Thoracic aorta (tissue), 2 donors: ENCODE measurements at regions not wholly inside any gene's neighbourhood (a gene's known extent, or its start where the extent isn't known, plus 50 kb on each side); places are given as distances from the start of the nearest gene placed in this dataset.

ENCODE experiments used
- ATAC-seq: fragments of 150-250 bp; one replicate; pipeline ENCODE4 v1.8.0; 2017; ENCODE audit warnings: low read depth; ENCODE audit not compliant: insufficient number of reproducible peaks, low FRiP score
- DNase-seq: peaks from one replicate; pipeline ENCODE4 v3.0.0-alpha.2; 2020; ENCODE audit warnings: low spot score
- H3K27ac ChIP-seq, 2 donors: fragments of 200-600 bp; sonication (generic); 1 replicate in 1 of 2; 2 replicates in 1 of 2; pipeline ENCODE4 v1.5.1; 2016; ENCODE audit warnings: mild to moderate bottlenecking in 2 of 2, moderate library complexity in 2 of 2
- H3K27me3 ChIP-seq: fragments of 200-600 bp; sonication (generic); replicated peaks from 2 replicates; pipeline ENCODE4 v1.6.0; 2016; ENCODE audit warnings: mild to moderate bottlenecking; ENCODE audit not compliant: insufficient read depth
- H3K36me3 ChIP-seq: fragments of 200-600 bp; sonication (generic); one replicate; pipeline ENCODE4 v1.5.1; 2016
- H3K4me1 ChIP-seq, 2 donors: fragments of 200-600 bp; sonication (generic); 1 replicate in 1 of 2; 2 replicates in 1 of 2; pipeline versions ENCODE4 v1.5.1 to v1.6.0; 2016; ENCODE audit warnings: low read depth in 2 of 2, mild to moderate bottlenecking in 1 of 2; ENCODE audit not compliant: control insufficient read depth in 1 of 2
- H3K4me3 ChIP-seq: fragments of 200-600 bp; sonication (generic); 2 replicates; pipeline ENCODE4 v1.5.1; 2016; ENCODE audit warnings: mild to moderate bottlenecking
- H3K9me3 ChIP-seq: fragments of 200-600 bp; sonication (generic); 2 replicates; pipeline ENCODE4 v1.5.1; 2016
- CTCF ChIP-seq: fragments of 200-600 bp; sonication (generic); IDR thresholded peaks from one replicate; pipeline ENCODE4 v1.5.1; 2019; ENCODE audit warnings: antibody characterized with exemption

GRCh38 chr6:119880840-119881239 is 531.3 kb upstream of the MAN1A1 start:
- Histone ChIP-seq H3K27ac (no peak overlapping the region), H3K9me3 (no peaks in the 10 kb centered on the region), H3K27me3 (no peaks in the 10 kb centered on the region), H3K4me3 (no peak overlapping the region), H3K4me1 (no peaks in the 10 kb centered on the region), H3K36me3 (no peaks in the 10 kb centered on the region)
- DNase-seq, result no peak
- ATAC-seq, result no peak
- TF ChIP-seq CTCF, result no peak

- no peaks in the 10 kb centered on the region for H3K27me3 ChIP-seq
- H3K36me3 ChIP-seq, result no peaks in the 10 kb centered on the region
- no peak for TF ChIP-seq CTCF
- ATAC-seq, result no peak
- no peaks in the 10 kb centered on the region for H3K9me3 ChIP-seq
- no peak overlapping the region for H3K27ac ChIP-seq
- no peak overlapping the region for H3K4me3 ChIP-seq
- DNase-seq, result no peak
- no peaks in the 10 kb centered on the region for H3K4me1 ChIP-seq
Observed at GRCh38 chr6:119879731-119880130, 530.2 kb upstream of the MAN1A1 start.

GRCh38 chr6:119874381-119874780 is 524.8 kb upstream of the MAN1A1 start:
- ATAC-seq (no peak), DNase-seq (no peak)
- TF ChIP-seq CTCF, result no peak
- Histone ChIP-seq H3K27ac (no peak overlapping the region), H3K27me3 (no peaks in the 10 kb centered on the region), H3K36me3 (no peaks in the 10 kb centered on the region), H3K4me1 (no peaks in the 10 kb centered on the region), H3K9me3 (no peaks in the 10 kb centered on the region), H3K4me3 (no peak overlapping the region)

GRCh38 chr6:119873107-119873506 is 523.5 kb upstream of the MAN1A1 start:
- no peaks in the 10 kb centered on the region for H3K36me3 ChIP-seq
- no peak for ATAC-seq
- H3K27ac ChIP-seq, result no peak overlapping the region
- no peaks in the 10 kb centered on the region for H3K27me3 ChIP-seq
- no peak overlapping the region for H3K4me3 ChIP-seq
- DNase-seq, result no peak
- H3K9me3 ChIP-seq, result no peaks in the 10 kb centered on the region
- TF ChIP-seq CTCF, result no peak
- H3K4me1 ChIP-seq, result no peaks in the 10 kb centered on the region

GRCh38 chr6:119871520-119871919 is 522.0 kb upstream of the MAN1A1 start:
- no peak for ATAC-seq
- Histone ChIP-seq H3K9me3 (no peaks in the 10 kb centered on the region), H3K4me1 (no peaks in the 10 kb centered on the region), H3K27ac (no peak overlapping the region), H3K27me3 (no peaks in the 10 kb centered on the region), H3K4me3 (no peak overlapping the region), H3K36me3 (no peaks in the 10 kb centered on the region)
- no peak for DNase-seq
- no peak for TF ChIP-seq CTCF
